ACHN (cell line): ENCODE measurements at regions not wholly inside any gene's neighbourhood (a gene's known extent, or its start where the extent isn't known, plus 50 kb on each side); places are given as distances from the start of the nearest gene placed in this dataset.
A peak's percentile ranks its signal among the peaks of the same experiment; 100 is the strongest.
"Not testable (repeated sequence)": the region's sequence is repeated elsewhere in the genome, so short reads cannot be mapped to it uniquely, and the experiment has no call there.

Experiments used
- DNase-seq: peaks from one replicate; pipeline ENCODE4 v3.0.0-alpha.2; 2015
- in situ Hi-C: cut with HindIII; loops from 2 replicates; pipeline ENCODE4 v1.10.0; 2017; ENCODE audit warnings: low sequenced_read_pairs, low pct_ligation_motif_present, low pct_unique_long_range_greater_than_20kb

GRCh38 chr6:166718516-166718915, 91.5 kb upstream of the RPS6KA2 start:
- in situ Hi-C loops: no loop called here
- DNase-seq: no peak

- DNase-seq: no peak
- in situ Hi-C loops: no loop called here
Measured at GRCh38 chr6:166716910-166717617, 90.0 kb upstream of the RPS6KA2 start.

- no peak for DNase-seq
- in situ Hi-C loops: no loop called here
Measured at GRCh38 chr6:166715992-166716391, 88.9 kb upstream of the RPS6KA2 start.

- DNase-seq: no peak
- in situ Hi-C loops: no loop called here
Measured at GRCh38 chr6:166715065-166715464, 88.0 kb upstream of the RPS6KA2 start.

GRCh38 chr6:166714581-166714980, 87.5 kb upstream of the RPS6KA2 start:
- in situ Hi-C loops: no loop called here

GRCh38 chr6:166714187-166714510, 87.1 kb upstream of the RPS6KA2 start:
- in situ Hi-C loops: no loop called here
- no peak for DNase-seq

More at GRCh38 chr6:166714581-166714980, 87.5 kb upstream of the RPS6KA2 start:
- no peak for DNase-seq

GRCh38 chr6:166713434-166714186, 86.6 kb upstream of the RPS6KA2 start:
- no peak for DNase-seq
- in situ Hi-C loops: no loop called here

- in situ Hi-C loops: no loop called here
- no peak for DNase-seq
Measured at GRCh38 chr6:166712286-166713228, 85.5 kb upstream of the RPS6KA2 start.

GRCh38 chr6:166710084-166710483, 83.0 kb upstream of the RPS6KA2 start:
- in situ Hi-C loops: no loop called here
- no peak for DNase-seq

GRCh38 chr6:166708460-166708859, 81.4 kb upstream of the RPS6KA2 start:
- in situ Hi-C loops: no loop called here
- DNase-seq: no peak

GRCh38 chr6:166707045-166707444, 80.0 kb upstream of the RPS6KA2 start:
- in situ Hi-C loops: no loop called here
- peak; percentile 53 for DNase-seq

GRCh38 chr6:166705069-166705468, 78.0 kb upstream of the RPS6KA2 start:
- in situ Hi-C loops: no loop called here
- DNase-seq: no peak

GRCh38 chr6:166704171-166704570, 77.1 kb upstream of the RPS6KA2 start:
- in situ Hi-C loops: no loop called here
- DNase-seq: no peak

- in situ Hi-C loops: no loop called here
- DNase-seq: no peak
Measured at GRCh38 chr6:166703149-166703710, 76.2 kb upstream of the RPS6KA2 start.

GRCh38 chr6:166701424-166701823, 74.4 kb upstream of the RPS6KA2 start:
- DNase-seq, in situ Hi-C loops: not testable (repeated sequence)

GRCh38 chr6:166700871-166701270, 73.8 kb upstream of the RPS6KA2 start:
- DNase-seq, in situ Hi-C loops: not testable (repeated sequence)

GRCh38 chr6:166697113-166697512, 70.1 kb upstream of the RPS6KA2 start:
- no peak for DNase-seq
- in situ Hi-C loops: no loop called here

GRCh38 chr6:166693880-166694279, 66.8 kb upstream of the RPS6KA2 start:
- in situ Hi-C loops: no loop called here
- DNase-seq: no peak
